CD14-positive monocyte (primary cell): ENCODE measurements at regions not wholly inside any gene's neighbourhood (a gene's known extent, or its start where the extent isn't known, plus 50 kb on each side); places are given as distances from the start of the nearest gene placed in this dataset.
"Not testable (repeated sequence)": the region's sequence is repeated elsewhere in the genome, so short reads cannot be mapped to it uniquely, and the experiment has no call there.

Source experiments
- DNase-seq, 3 donors: peaks; one replicate each; pipeline ENCODE4 v3.0.0-alpha.2; 2011 to 2022
- H2AFZ ChIP-seq: 2 replicates; pipeline ENCODE4 v1.6.0; 2012; ENCODE audit warnings: mild to moderate bottlenecking, low read depth, low read length, inconsistent platforms; ENCODE audit not compliant: insufficient read depth, poor library complexity, severe bottlenecking
- H3K27ac ChIP-seq, 2 donors: 1 replicate in 1 of 2; 2 replicates in 1 of 2; pipeline ENCODE4 v1.5.1; 2012 to 2013; ENCODE audit warnings: low read length in 2 of 2, control low read depth in 1 of 2, inconsistent platforms in 1 of 2, low read depth in 1 of 2, mild to moderate bottlenecking in 1 of 2
- H3K27me3 ChIP-seq, 2 donors: one replicate each; pipeline versions ENCODE4 v1.6.0 to v1.6.1; 2011 to 2013; ENCODE audit warnings: low read length in 2 of 2; ENCODE audit not compliant: control insufficient read depth in 2 of 2, insufficient read depth in 2 of 2
- H3K36me3 ChIP-seq, 2 donors: replicated peaks in 1 of 2; 1 replicate in 1 of 2; 2 replicates in 1 of 2; pipeline versions ENCODE4 v1.5.1 to v1.6.1; 2012 to 2013; ENCODE audit warnings: low read length in 2 of 2, control low read depth in 1 of 2, inconsistent platforms in 1 of 2, mild to moderate bottlenecking in 1 of 2; ENCODE audit not compliant: insufficient read depth in 2 of 2, control insufficient read depth in 1 of 2
- H3K4me1 ChIP-seq, 2 donors: 1 replicate in 1 of 2; 2 replicates in 1 of 2; pipeline versions ENCODE4 v1.5.1 to v1.6.1; 2012 to 2013; ENCODE audit warnings: low read length in 2 of 2, control low read depth in 1 of 2, inconsistent platforms in 1 of 2, mild to moderate bottlenecking in 1 of 2, moderate library complexity in 1 of 2; ENCODE audit not compliant: insufficient read depth in 2 of 2, control insufficient read depth in 1 of 2
- H3K4me2 ChIP-seq: replicated peaks from 2 replicates; pipeline ENCODE3; 2012; ENCODE audit warnings: low read length, moderate library complexity, mild to moderate bottlenecking; ENCODE audit not compliant: poor library complexity, severe bottlenecking; ENCODE audit errors: extremely low read depth
- H3K4me3 ChIP-seq, 3 experiments: fragments of 200-600 bp in 1 of 3; sonication (generic) in 1 of 3; replicated peaks in 1 of 3; 1 replicate in 2 of 3; 2 replicates in 1 of 3; pipeline ENCODE4 v1.5.1; 2011 to 2013; ENCODE audit warnings: low read length in 3 of 3, mild to moderate bottlenecking in 3 of 3, control low read depth in 2 of 3, low read depth in 2 of 3, inconsistent platforms in 1 of 3, moderate library complexity in 1 of 3
- H3K79me2 ChIP-seq: 2 replicates; pipeline ENCODE4 v1.6.0; 2012; ENCODE audit warnings: mild to moderate bottlenecking, control low read depth, inconsistent platforms, low read length, moderate library complexity; ENCODE audit not compliant: insufficient read depth
- H3K9ac ChIP-seq: 2 replicates; pipeline ENCODE4 v1.6.0; 2017; ENCODE audit warnings: low read length, mild to moderate bottlenecking; ENCODE audit not compliant: insufficient read depth, poor library complexity, severe bottlenecking
- H3K9me3 ChIP-seq, 2 donors: replicated peaks in 1 of 2; 1 replicate in 1 of 2; 2 replicates in 1 of 2; pipeline versions ENCODE4 v1.5.1 to v1.6.1; 2012 to 2013; ENCODE audit warnings: low read length in 2 of 2, control low read depth in 1 of 2; ENCODE audit not compliant: control insufficient read depth in 1 of 2, insufficient read depth in 1 of 2
- H4K20me1 ChIP-seq: 2 replicates; pipeline ENCODE4 v1.6.0; 2012; ENCODE audit warnings: mild to moderate bottlenecking, low read length, control low read depth, moderate library complexity; ENCODE audit not compliant: insufficient read depth
- H3K27ac Mint-ChIP-seq, 7 donors: one replicate each; pipeline ENCODE4 v1.8.0; 2020; ENCODE audit warnings: mild to moderate bottlenecking in 7 of 7, mixed read lengths in 7 of 7, moderate library complexity in 6 of 7, inconsistent platforms in 2 of 7
- H3K27me3 Mint-ChIP-seq, 3 donors: one replicate each; pipeline ENCODE4 v1.8.0; 2021 to 2022; ENCODE audit warnings: low read depth in 3 of 3, mild to moderate bottlenecking in 3 of 3, mixed read lengths in 3 of 3, moderate library complexity in 3 of 3, inconsistent platforms in 1 of 3
- H3K36me3 Mint-ChIP-seq, 2 donors: one replicate each; pipeline ENCODE4 v1.8.0; 2020; ENCODE audit warnings: mixed read lengths in 2 of 2, inconsistent platforms in 1 of 2, mild to moderate bottlenecking in 1 of 2
- H3K4me1 Mint-ChIP-seq: one replicate; pipeline ENCODE4 v1.8.0; 2020; ENCODE audit warnings: mild to moderate bottlenecking, mixed read lengths
- H3K4me3 Mint-ChIP-seq, 2 donors: one replicate each; pipeline ENCODE4 v1.8.0; 2020; ENCODE audit warnings: mild to moderate bottlenecking in 2 of 2, mixed read lengths in 2 of 2, moderate library complexity in 1 of 2
- H3K9me3 Mint-ChIP-seq, 7 donors: one replicate each; pipeline ENCODE4 v1.8.0; 2020 to 2022; ENCODE audit warnings: mixed read lengths in 7 of 7, mild to moderate bottlenecking in 6 of 7, moderate library complexity in 6 of 7, inconsistent platforms in 2 of 7
- WGBS: methylation state at CpG from one replicate; pipeline ENCODE4 v1.1.5; 2013; ENCODE audit warnings: missing lambda C conversion rate; ENCODE audit not compliant: insufficient coverage; 5-methylcytosine and 5-hydroxymethylcytosine counted together
- intact Hi-C, 2 donors: fragments of 100-400 bp; cut with micrococcal nuclease; formaldehyde crosslinking; loops; one replicate each; pipeline versions ENCODE4 v1.15.0 to v1.15.1; 2023
- TF ChIP-seq, protein P1 (sequence below): fragments of 200-600 bp; IDR thresholded peaks from one replicate; pipeline ENCODE4 v1.8.0; 2022; ENCODE audit warnings: antibody characterized with exemption, mild to moderate bottlenecking

DNA sequence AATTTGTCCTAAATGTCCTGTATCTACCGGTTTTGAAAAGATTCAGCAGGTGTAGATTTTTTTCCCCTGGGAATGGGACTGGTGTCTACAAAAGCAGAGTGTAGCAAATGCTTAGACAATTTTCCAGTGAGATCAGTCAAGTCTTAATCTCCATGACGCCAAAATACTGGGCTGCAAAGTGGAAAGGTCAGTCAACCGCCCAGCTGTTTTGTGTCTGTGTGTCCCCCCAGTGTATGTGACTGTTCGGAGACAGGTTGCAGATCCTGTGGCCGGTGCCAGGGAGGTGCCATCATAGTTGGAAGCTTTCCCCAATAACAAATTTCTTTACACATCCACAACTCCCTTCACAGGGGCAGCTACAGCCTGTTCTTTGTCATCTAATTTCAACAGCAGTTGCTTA, 263.8 kb downstream of the ARHGAP12 start:
- Mint-ChIP-seq H3K9me3 (peaks cover 0 to 3% (median 0%) of the 10 kb centered on the region in 7 donors), H3K4me3 (no peak overlapping the region), H3K27me3 (peaks cover 0 to 3% (median 1%) of the 10 kb centered on the region in 3 donors), H3K36me3 (no peaks in the 10 kb centered on the region), H3K4me1 (peaks cover 8% of the 10 kb centered on the region), H3K27ac (no peak overlapping the region)
- intact Hi-C loops: no loop called here
- Histone ChIP-seq H3K79me2 (no peaks in the 10 kb centered on the region), H4K20me1 (no peaks in the 10 kb centered on the region), H2AFZ (no peak overlapping the region), H3K4me2 (no peak overlapping the region), H3K36me3 (no peaks in the 10 kb centered on the region), H3K4me3 (no peak overlapping the region), H3K9me3 (no peaks in the 10 kb centered on the region), H3K27me3 (no peaks in the 10 kb centered on the region), H3K4me1 (no peaks in the 10 kb centered on the region), H3K9ac (no peak overlapping the region), H3K27ac (no peak overlapping the region)
- TF ChIP-seq, protein P1, sequence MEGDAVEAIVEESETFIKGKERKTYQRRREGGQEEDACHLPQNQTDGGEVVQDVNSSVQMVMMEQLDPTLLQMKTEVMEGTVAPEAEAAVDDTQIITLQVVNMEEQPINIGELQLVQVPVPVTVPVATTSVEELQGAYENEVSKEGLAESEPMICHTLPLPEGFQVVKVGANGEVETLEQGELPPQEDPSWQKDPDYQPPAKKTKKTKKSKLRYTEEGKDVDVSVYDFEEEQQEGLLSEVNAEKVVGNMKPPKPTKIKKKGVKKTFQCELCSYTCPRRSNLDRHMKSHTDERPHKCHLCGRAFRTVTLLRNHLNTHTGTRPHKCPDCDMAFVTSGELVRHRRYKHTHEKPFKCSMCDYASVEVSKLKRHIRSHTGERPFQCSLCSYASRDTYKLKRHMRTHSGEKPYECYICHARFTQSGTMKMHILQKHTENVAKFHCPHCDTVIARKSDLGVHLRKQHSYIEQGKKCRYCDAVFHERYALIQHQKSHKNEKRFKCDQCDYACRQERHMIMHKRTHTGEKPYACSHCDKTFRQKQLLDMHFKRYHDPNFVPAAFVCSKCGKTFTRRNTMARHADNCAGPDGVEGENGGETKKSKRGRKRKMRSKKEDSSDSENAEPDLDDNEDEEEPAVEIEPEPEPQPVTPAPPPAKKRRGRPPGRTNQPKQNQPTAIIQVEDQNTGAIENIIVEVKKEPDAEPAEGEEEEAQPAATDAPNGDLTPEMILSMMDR: no peak
- DNase-seq: no peak
- WGBS: 100% methylated on average over 3 of the region's 5 CpGs

- intact Hi-C loops, H3K9me3 Mint-ChIP-seq, H3K4me3 Mint-ChIP-seq, H3K27ac Mint-ChIP-seq, H3K4me3 ChIP-seq, H3K27me3 ChIP-seq, DNase-seq, H3K36me3 ChIP-seq, H3K79me2 ChIP-seq, H3K9ac ChIP-seq, H4K20me1 ChIP-seq, H3K27ac ChIP-seq, H3K4me1 Mint-ChIP-seq, H3K9me3 ChIP-seq, H3K27me3 Mint-ChIP-seq, H3K4me1 ChIP-seq, H3K36me3 Mint-ChIP-seq, H3K4me2 ChIP-seq, H2AFZ ChIP-seq: not testable (repeated sequence)
- 93% methylated on average over 6 of the region's 9 CpGs for WGBS
These were observed 264.6 kb downstream of the ARHGAP12 start for GRCh38 chr10:31664071-31664470.
